CD4-positive, CD25-positive, alpha-beta regulatory T cell (primary cell): ENCODE measurements at regions not wholly inside any gene's neighbourhood (a gene's known extent, or its start where the extent isn't known, plus 50 kb on each side); places are given as distances from the start of the nearest gene placed in this dataset.
"Not testable (repeated sequence)": the region's sequence is repeated elsewhere in the genome, so short reads cannot be mapped to it uniquely, and the experiment has no call there.

Experiments used
- ATAC-seq, 2 donors: fragments of 150-1000 bp; cut with Tn5 transposase; one replicate each; pipeline ENCODE4 v1.10.0; 2021; ENCODE audit warnings: low read depth in 2 of 2, moderate number of reproducible peaks in 2 of 2, moderate library complexity in 1 of 2
- DNase-seq, 3 donors: peaks; one replicate each; pipeline versions ENCODE4 v3.0.0 to v3.0.0-alpha.2; 2012 to 2022; ENCODE audit warnings: mixed read lengths in 1 of 3
- H3K27ac ChIP-seq: one replicate; pipeline ENCODE4 v1.7.0; 2013; ENCODE audit warnings: mild to moderate bottlenecking, low read length; ENCODE audit not compliant: insufficient read depth, poor library complexity, severe bottlenecking
- H3K27me3 ChIP-seq: one replicate; pipeline ENCODE4 v1.7.0; 2013; ENCODE audit warnings: low read length; ENCODE audit not compliant: control insufficient read depth, insufficient read depth
- H3K36me3 ChIP-seq: one replicate; pipeline ENCODE4 v1.7.0; 2013; ENCODE audit warnings: mild to moderate bottlenecking, low read length, moderate library complexity; ENCODE audit not compliant: control insufficient read depth, insufficient read depth
- H3K4me1 ChIP-seq: 2 replicates; pipeline ENCODE4 v1.7.0; 2013; ENCODE audit warnings: mild to moderate bottlenecking, low read length; ENCODE audit not compliant: insufficient read depth, control insufficient read depth, poor library complexity, severe bottlenecking
- H3K4me3 ChIP-seq: one replicate; pipeline ENCODE4 v1.7.0; 2013; ENCODE audit warnings: low read depth, mild to moderate bottlenecking, low read length, moderate library complexity
- H3K9me3 ChIP-seq, 2 experiments: 1 replicate in 1 of 2; 2 replicates in 1 of 2; pipeline ENCODE4 v1.7.0; 2013; ENCODE audit warnings: low read length in 2 of 2, mild to moderate bottlenecking in 1 of 2, moderate library complexity in 1 of 2; ENCODE audit not compliant: control insufficient read depth in 2 of 2
- H3K27ac Mint-ChIP-seq, 3 donors: one replicate each; pipeline ENCODE4 v1.8.0; 2020 to 2022; ENCODE audit warnings: mild to moderate bottlenecking in 3 of 3, mixed read lengths in 3 of 3, moderate library complexity in 2 of 3
- H3K27me3 Mint-ChIP-seq: one replicate; pipeline ENCODE4 v1.8.0; 2022; ENCODE audit warnings: mild to moderate bottlenecking, mixed read lengths
- H3K36me3 Mint-ChIP-seq: one replicate; pipeline ENCODE4 v1.8.0; 2020; ENCODE audit warnings: mixed read lengths
- H3K4me1 Mint-ChIP-seq, 4 donors: one replicate each; pipeline ENCODE4 v1.8.0; 2020 to 2022; ENCODE audit warnings: mixed read lengths in 4 of 4, mild to moderate bottlenecking in 1 of 4
- H3K4me3 Mint-ChIP-seq, 4 donors: one replicate each; pipeline ENCODE4 v1.8.0; 2020 to 2022; ENCODE audit warnings: mild to moderate bottlenecking in 4 of 4, mixed read lengths in 4 of 4, moderate library complexity in 3 of 4
- H3K9me3 Mint-ChIP-seq, 7 donors: one replicate each; pipeline ENCODE4 v1.8.0; 2020 to 2022; ENCODE audit warnings: mixed read lengths in 7 of 7, mild to moderate bottlenecking in 3 of 7, moderate library complexity in 2 of 7

GRCh38 chr18:54466248-54467005 lies 108.7 kb downstream of the C18orf54 start:
- peaks cover 0 to 1% (median 0%) of the 10 kb centered on the region in 4 donors for H3K4me1 Mint-ChIP-seq
- H3K4me3 ChIP-seq, result no peak overlapping the region
- no peak for DNase-seq

GRCh38 chr18:54479365-54479764 lies 111.7 kb upstream of the DYNAP start:
- Mint-ChIP-seq H3K9me3 (peaks cover 0 to 4% (median 0%) of the 10 kb centered on the region in 7 donors), H3K27me3 (peaks cover 14% of the 10 kb centered on the region), H3K36me3 (no peaks in the 10 kb centered on the region), H3K4me1 (no peaks in the 10 kb centered on the region), H3K27ac (no peak overlapping the region), H3K4me3 (no peak overlapping the region)
- no peak overlapping the region for H3K4me3 ChIP-seq
- H3K4me1 ChIP-seq, result no peaks in the 10 kb centered on the region
- ATAC-seq, result no peak
- no peaks in the 10 kb centered on the region for H3K27me3 ChIP-seq
- no peak overlapping the region for H3K27ac ChIP-seq
- H3K36me3 ChIP-seq, result no peaks in the 10 kb centered on the region
- no peak for DNase-seq
- H3K9me3 ChIP-seq, result no peaks in the 10 kb centered on the region

More at GRCh38 chr18:54466248-54467005, 108.7 kb downstream of the C18orf54 start:
- no peaks in the 10 kb centered on the region for H3K36me3 Mint-ChIP-seq
- H3K36me3 ChIP-seq, result no peaks in the 10 kb centered on the region
- no peaks in the 10 kb centered on the region for H3K4me1 ChIP-seq
- no peak overlapping the region for H3K27ac Mint-ChIP-seq
- peaks cover 0 to 5% (median 0%) of the 10 kb centered on the region in 7 donors for H3K9me3 Mint-ChIP-seq
- no peaks in the 10 kb centered on the region for H3K27me3 Mint-ChIP-seq
- ATAC-seq, result no peak
- no peaks in the 10 kb centered on the region for H3K9me3 ChIP-seq
- no peak overlapping the region for H3K4me3 Mint-ChIP-seq
- H3K27me3 ChIP-seq, result peaks cover 3% of the 10 kb centered on the region
- no peak overlapping the region for H3K27ac ChIP-seq

- Histone ChIP-seq H3K9me3 (no peaks in the 10 kb centered on the region), H3K4me1 (no peaks in the 10 kb centered on the region), H3K27me3 (no peaks in the 10 kb centered on the region), H3K4me3 (no peak overlapping the region), H3K36me3 (no peaks in the 10 kb centered on the region), H3K27ac (no peak overlapping the region)
- Mint-ChIP-seq H3K27me3 (peaks cover 16% of the 10 kb centered on the region), H3K4me1 (no peaks in the 10 kb centered on the region), H3K4me3 (no peak overlapping the region), H3K36me3 (no peaks in the 10 kb centered on the region), H3K27ac (no peak overlapping the region), H3K9me3 (peaks cover 0 to 4% (median 0%) of the 10 kb centered on the region in 7 donors)
- ATAC-seq (no peak), DNase-seq (no peak)
Observed at GRCh38 chr18:54480616-54481015, 110.4 kb upstream of the DYNAP start.

GRCh38 chr18:54502451-54502850 lies 88.6 kb upstream of the DYNAP start:
- H3K36me3 Mint-ChIP-seq, H3K27ac Mint-ChIP-seq, H3K36me3 ChIP-seq, H3K4me3 ChIP-seq, H3K4me1 Mint-ChIP-seq, H3K27me3 ChIP-seq, H3K4me3 Mint-ChIP-seq, H3K27me3 Mint-ChIP-seq, H3K4me1 ChIP-seq, H3K9me3 ChIP-seq, H3K27ac ChIP-seq, H3K9me3 Mint-ChIP-seq, ATAC-seq, DNase-seq: not testable (repeated sequence)

- Histone ChIP-seq H3K4me1 (no peaks in the 10 kb centered on the region), H3K27me3 (peaks cover 3% of the 10 kb centered on the region), H3K4me3 (no peak overlapping the region), H3K27ac (no peak overlapping the region), H3K9me3 (no peaks in the 10 kb centered on the region), H3K36me3 (no peaks in the 10 kb centered on the region)
- Mint-ChIP-seq H3K27me3 (peaks cover 6% of the 10 kb centered on the region), H3K9me3 (peaks cover 0 to 3% (median 0%) of the 10 kb centered on the region in 7 donors), H3K36me3 (no peaks in the 10 kb centered on the region), H3K27ac (no peak overlapping the region), H3K4me1 (no peaks in the 10 kb centered on the region), H3K4me3 (no peak overlapping the region)
- ATAC-seq (no peak), DNase-seq (no peak)
Observed at GRCh38 chr18:54503131-54503894, 87.7 kb upstream of the DYNAP start.

GRCh38 chr18:54506516-54507261 lies 84.4 kb upstream of the DYNAP start:
- no peaks in the 10 kb centered on the region for H3K4me1 ChIP-seq
- no peaks in the 10 kb centered on the region for H3K9me3 ChIP-seq
- DNase-seq, result no peak
- H3K27ac Mint-ChIP-seq, result no peak overlapping the region
- H3K4me1 Mint-ChIP-seq, result no peaks in the 10 kb centered on the region
- no peaks in the 10 kb centered on the region for H3K36me3 Mint-ChIP-seq
- H3K9me3 Mint-ChIP-seq, result peaks cover 0 to 4% (median 0%) of the 10 kb centered on the region in 7 donors
- no peaks in the 10 kb centered on the region for H3K36me3 ChIP-seq
- H3K27me3 ChIP-seq, result peaks cover 1% of the 10 kb centered on the region
- no peak overlapping the region for H3K4me3 Mint-ChIP-seq
- H3K27me3 Mint-ChIP-seq, result peaks cover 5% of the 10 kb centered on the region
- no peak for ATAC-seq
- no peak overlapping the region for H3K4me3 ChIP-seq
- no peak overlapping the region for H3K27ac ChIP-seq

- H3K27ac ChIP-seq, result no peak overlapping the region
- no peak overlapping the region for H3K4me3 ChIP-seq
- Mint-ChIP-seq H3K27ac (no peak overlapping the region), H3K9me3 (peaks cover 0 to 4% (median 0%) of the 10 kb centered on the region in 7 donors), H3K4me3 (no peak overlapping the region), H3K27me3 (peaks cover 4% of the 10 kb centered on the region), H3K4me1 (no peaks in the 10 kb centered on the region), H3K36me3 (no peaks in the 10 kb centered on the region)
- DNase-seq (no peak), ATAC-seq (no peak)
- no peaks in the 10 kb centered on the region for H3K9me3 ChIP-seq
- no peaks in the 10 kb centered on the region for H3K27me3 ChIP-seq
- H3K4me1 ChIP-seq, result no peaks in the 10 kb centered on the region
- no peaks in the 10 kb centered on the region for H3K36me3 ChIP-seq
Observed at GRCh38 chr18:54509793-54510192, 81.3 kb upstream of the DYNAP start.
